Stimulated activated naive CD8-positive, alpha-beta T cell treated with anti-CD3 and anti-CD28 coated beads, Interleukin-15, amount 100 ng/mL, for 72 hours (primary cell): ENCODE measurements at regions not wholly inside any gene's neighbourhood (a gene's known extent, or its start where the extent isn't known, plus 50 kb on each side); places are given as distances from the start of the nearest gene placed in this dataset.
"Not testable (repeated sequence)": the region's sequence is repeated elsewhere in the genome, so short reads cannot be mapped to it uniquely, and the experiment has no call there.

Source experiments
- ATAC-seq: fragments of 150-1000 bp; cut with Tn5 transposase; 2 replicates; pipeline ENCODE4 v1.10.0; 2021; ENCODE audit warnings: mild to moderate bottlenecking, moderate library complexity
- DNase-seq, 2 donors: peaks; one replicate each; pipeline ENCODE4 v3.0.0; 2021 to 2022
- H3K27ac Mint-ChIP-seq, 2 donors: one replicate each; pipeline ENCODE4 v1.8.0; 2022; ENCODE audit warnings: mild to moderate bottlenecking in 2 of 2, mixed read lengths in 2 of 2, moderate library complexity in 2 of 2
- H3K27me3 Mint-ChIP-seq: one replicate; pipeline ENCODE4 v1.8.0; 2022; ENCODE audit warnings: mixed read lengths
- H3K4me1 Mint-ChIP-seq: one replicate; pipeline ENCODE4 v1.8.0; 2022; ENCODE audit warnings: mild to moderate bottlenecking, mixed read lengths
- H3K4me3 Mint-ChIP-seq, 2 donors: one replicate each; pipeline ENCODE4 v1.8.0; 2022; ENCODE audit warnings: mild to moderate bottlenecking in 2 of 2, mixed read lengths in 2 of 2, moderate library complexity in 1 of 2
- H3K9me3 Mint-ChIP-seq, 2 donors: one replicate each; pipeline ENCODE4 v1.8.0; 2022; ENCODE audit warnings: mixed read lengths in 2 of 2

GRCh38 chr6:144482142-144482541, 197.0 kb downstream of the UTRN start:
- Mint-ChIP-seq H3K9me3 (no peaks in the 10 kb centered on the region), H3K4me3 (no peak overlapping the region), H3K27ac (no peak overlapping the region), H3K27me3 (no peaks in the 10 kb centered on the region), H3K4me1 (peaks cover 15% of the 10 kb centered on the region)
- DNase-seq (peak; percentile 36 to 63), ATAC-seq (peak; percentile 82)

DNA sequence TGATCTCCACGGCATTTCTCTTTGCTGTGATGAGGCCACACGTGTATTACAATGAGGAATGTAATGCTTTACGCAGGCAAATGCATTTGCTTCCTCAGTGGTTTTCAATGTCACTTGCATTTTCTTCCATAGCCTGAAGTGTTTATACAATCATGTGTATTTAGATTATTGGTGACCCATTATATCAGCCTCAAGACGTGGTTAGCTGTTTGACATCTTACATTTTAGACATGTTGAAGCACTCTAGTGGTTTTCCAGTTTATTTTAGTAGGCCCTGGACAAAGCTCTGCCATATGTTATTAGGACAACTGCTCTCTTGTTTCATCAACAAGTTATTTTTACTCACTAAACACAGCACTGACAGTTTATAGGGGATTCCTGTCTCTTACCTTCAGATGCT, 200.4 kb downstream of the UTRN start:
- DNase-seq (no peak), ATAC-seq (no peak)
- Mint-ChIP-seq H3K27me3 (no peaks in the 10 kb centered on the region), H3K27ac (no peak overlapping the region), H3K4me1 (peaks cover 15% of the 10 kb centered on the region), H3K4me3 (no peak overlapping the region), H3K9me3 (no peaks in the 10 kb centered on the region)

DNA sequence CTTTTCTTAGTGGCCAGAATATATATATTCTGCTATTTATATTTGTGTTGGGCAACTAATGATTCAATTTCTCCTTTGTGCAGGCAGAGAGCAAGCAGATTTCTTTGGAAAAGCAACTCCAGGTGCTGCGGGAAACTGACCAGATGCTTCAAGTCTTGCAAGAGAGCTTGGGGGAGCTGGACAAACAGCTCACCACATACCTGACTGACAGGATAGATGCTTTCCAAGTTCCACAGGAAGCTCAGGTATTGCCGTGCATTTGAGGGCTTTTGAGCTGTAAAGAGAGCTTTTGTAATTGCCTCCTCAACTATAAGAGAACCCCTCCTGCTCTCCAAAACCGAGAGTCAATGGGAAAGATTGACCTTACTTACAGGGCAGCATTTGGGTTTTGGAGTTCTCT, 203.5 kb downstream of the UTRN start:
- no peak for ATAC-seq
- H3K27me3 Mint-ChIP-seq, result no peaks in the 10 kb centered on the region

DNA sequence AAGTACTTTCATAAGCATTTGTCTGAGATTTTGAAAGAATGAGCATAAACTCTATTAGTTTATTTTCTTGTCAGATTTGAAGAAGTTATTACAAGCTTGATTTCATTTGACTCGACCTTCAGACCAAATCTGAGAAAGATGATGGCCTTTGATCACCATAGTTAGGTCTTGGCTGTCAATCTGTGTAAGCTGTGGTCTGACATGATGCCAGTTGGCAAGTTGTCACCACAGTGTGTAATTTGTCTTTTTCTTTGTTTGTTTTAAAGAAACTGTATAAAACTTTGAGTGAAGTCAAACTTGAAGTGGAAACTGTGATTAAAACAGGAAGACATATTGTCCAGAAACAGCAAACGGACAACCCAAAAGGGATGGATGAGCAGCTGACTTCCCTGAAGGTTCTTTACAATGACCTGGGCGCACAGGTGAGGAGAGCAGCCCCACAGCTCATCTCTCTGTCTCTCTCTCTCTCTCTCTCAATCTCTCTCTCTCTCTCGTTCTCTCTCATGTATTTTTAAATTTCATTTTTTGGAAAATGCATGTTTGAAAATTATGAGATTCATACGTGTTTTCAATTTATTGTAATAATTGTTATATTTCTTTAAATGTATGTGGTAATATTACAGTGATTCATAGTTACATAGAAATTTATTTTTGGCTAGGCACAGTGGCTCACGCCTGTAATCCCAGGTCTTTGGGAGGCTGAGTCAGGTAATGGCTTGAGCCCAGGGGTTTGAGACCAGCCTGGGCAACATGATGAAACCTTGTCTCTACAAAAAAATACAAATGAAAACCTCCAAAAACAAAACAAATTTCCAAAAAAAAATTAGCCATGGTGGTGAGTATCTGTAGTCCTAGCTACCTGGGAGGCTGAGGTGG, 208.1 kb downstream of the UTRN start:
- no peak overlapping the region for H3K27ac Mint-ChIP-seq
- H3K4me3 Mint-ChIP-seq, result no peak overlapping the region
- no peaks in the 10 kb centered on the region for H3K9me3 Mint-ChIP-seq
- no peak for DNase-seq
- peaks cover 12% of the 10 kb centered on the region for H3K4me1 Mint-ChIP-seq
- ATAC-seq, result no peak
- H3K27me3 Mint-ChIP-seq, result no peaks in the 10 kb centered on the region

More for the DNA sequence above, 203.5 kb downstream of the UTRN start:
- no peak for DNase-seq
- Mint-ChIP-seq H3K4me3 (no peak overlapping the region), H3K27ac (no peak overlapping the region), H3K4me1 (no peaks in the 10 kb centered on the region), H3K9me3 (no peaks in the 10 kb centered on the region)

DNA sequence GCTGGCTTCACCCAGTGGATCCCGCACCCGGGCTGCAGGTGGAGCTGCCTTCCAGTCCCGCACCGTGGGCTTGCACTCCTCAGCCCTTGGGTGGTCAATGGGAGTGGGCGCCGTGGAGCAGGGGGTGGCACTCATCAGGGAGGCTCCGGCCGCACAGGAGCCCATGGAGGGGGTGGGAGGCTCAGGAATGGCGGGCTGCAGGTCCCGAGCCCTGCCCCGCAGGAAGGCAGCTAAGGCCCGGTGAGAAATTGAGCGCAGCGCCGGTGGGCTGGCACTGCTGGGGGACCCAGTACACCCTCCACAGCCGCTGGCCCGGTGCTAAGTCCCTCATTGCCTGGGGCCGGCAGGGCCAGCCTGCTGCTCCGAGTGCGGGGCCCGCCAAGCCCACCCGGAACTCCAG, 209.9 kb downstream of the UTRN start:
- not testable (repeated sequence) for H3K9me3 Mint-ChIP-seq, H3K27ac Mint-ChIP-seq, ATAC-seq, DNase-seq, H3K4me3 Mint-ChIP-seq, H3K27me3 Mint-ChIP-seq
- H3K4me1 Mint-ChIP-seq, result peaks cover 12% of the 10 kb centered on the region

GRCh38 chr6:144497650-144498049, 212.5 kb downstream of the UTRN start:
- DNase-seq, result no peak
- H3K27ac Mint-ChIP-seq, result no peak overlapping the region
- H3K27me3 Mint-ChIP-seq, result no peaks in the 10 kb centered on the region
- peaks cover 19% of the 10 kb centered on the region for H3K4me1 Mint-ChIP-seq
- no peak overlapping the region for H3K4me3 Mint-ChIP-seq
- ATAC-seq, result no peak
- H3K9me3 Mint-ChIP-seq, result no peaks in the 10 kb centered on the region

GRCh38 chr6:144500892-144501291, 215.8 kb downstream of the UTRN start:
- Mint-ChIP-seq H3K9me3 (peaks cover 19 to 20% of the 10 kb centered on the region in 2 donors), H3K27ac (no peak overlapping the region), H3K27me3 (no peaks in the 10 kb centered on the region), H3K4me3 (no peak overlapping the region), H3K4me1 (peaks cover 19% of the 10 kb centered on the region)
- no peak for DNase-seq
- peak; percentile 68 for ATAC-seq

- Mint-ChIP-seq H3K4me1 (peaks cover 12% of the 10 kb centered on the region), H3K9me3 (peaks cover 22 to 33% of the 10 kb centered on the region in 2 donors)
- DNase-seq, H3K27ac Mint-ChIP-seq, H3K4me3 Mint-ChIP-seq, ATAC-seq, H3K27me3 Mint-ChIP-seq: not testable (repeated sequence)
Observed at GRCh38 chr6:144505214-144505613, 220.1 kb downstream of the UTRN start.

DNA sequence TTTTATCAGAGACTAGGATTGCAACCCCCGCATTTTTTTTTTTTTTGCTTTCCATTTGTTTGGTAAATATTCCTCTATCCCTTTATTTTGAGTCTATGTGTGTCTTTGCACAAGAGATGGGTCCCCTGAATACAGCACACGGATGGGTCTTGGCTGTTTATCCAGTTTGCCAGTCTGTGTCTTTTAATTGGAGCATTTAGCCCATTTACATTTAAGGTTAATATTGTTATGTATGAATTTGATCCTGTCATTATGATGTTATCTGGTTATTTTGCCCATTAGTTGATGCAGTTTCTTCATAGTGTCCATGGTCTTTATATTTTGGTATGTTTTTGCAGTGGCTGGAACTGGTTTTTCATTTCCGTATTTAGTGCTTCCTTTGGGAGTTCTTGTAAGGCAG, 220.9 kb downstream of the UTRN start:
- H3K9me3 Mint-ChIP-seq, result peaks cover 22 to 33% of the 10 kb centered on the region in 2 donors
- not testable (repeated sequence) for ATAC-seq, H3K27ac Mint-ChIP-seq, H3K27me3 Mint-ChIP-seq, H3K4me1 Mint-ChIP-seq, DNase-seq, H3K4me3 Mint-ChIP-seq

DNA sequence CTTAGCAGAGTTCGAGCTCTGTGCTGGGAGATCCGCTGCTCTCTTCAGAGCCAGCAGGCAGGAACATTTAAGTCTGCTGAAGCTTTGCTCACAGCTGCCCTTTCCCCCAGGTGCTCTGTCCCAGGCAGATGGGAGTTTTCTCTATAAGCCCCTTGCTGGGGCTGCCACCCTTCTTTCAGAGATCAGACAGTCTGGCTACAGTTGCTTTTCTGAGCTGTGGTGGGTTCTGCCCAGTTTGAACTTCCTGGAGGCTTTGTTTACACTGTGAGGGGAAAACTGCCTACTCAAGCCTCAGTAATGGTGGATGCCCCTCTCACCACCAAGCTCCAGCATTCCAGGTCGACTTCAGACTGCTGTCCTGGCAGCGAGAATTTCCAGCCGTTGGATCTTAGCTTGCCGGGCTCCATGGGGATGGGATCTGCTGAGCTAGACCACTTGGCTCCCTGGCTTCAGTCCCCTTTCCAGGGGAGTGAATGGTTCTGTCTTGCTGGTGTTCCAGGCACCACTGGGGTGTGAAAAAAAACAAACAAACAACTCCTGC, 222.7 kb downstream of the UTRN start:
- not testable (repeated sequence) for H3K4me3 Mint-ChIP-seq, H3K27ac Mint-ChIP-seq

DNA sequence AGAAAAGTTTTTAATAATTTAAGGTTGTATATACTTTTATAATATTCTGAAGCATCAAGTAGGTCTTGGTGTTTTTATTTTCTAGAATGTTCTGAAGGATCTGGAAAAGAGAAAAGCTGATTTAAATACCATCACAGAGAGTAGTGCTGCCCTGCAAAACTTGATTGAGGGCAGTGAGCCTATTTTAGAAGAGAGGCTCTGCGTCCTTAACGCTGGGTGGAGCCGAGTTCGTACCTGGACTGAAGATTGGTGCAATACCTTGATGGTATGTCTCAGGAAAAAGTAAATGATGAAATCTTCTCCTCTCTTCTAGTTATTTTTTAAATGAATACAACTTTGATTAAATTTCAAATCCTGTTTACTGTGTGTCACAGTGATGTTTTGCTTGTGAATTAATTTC, 225.7 kb downstream of the UTRN start:
- DNase-seq, result no peak
- ATAC-seq, result no peak
- Mint-ChIP-seq H3K27me3 (no peaks in the 10 kb centered on the region), H3K27ac (no peak overlapping the region), H3K4me3 (no peak overlapping the region), H3K4me1 (peaks cover 6% of the 10 kb centered on the region), H3K9me3 (peaks cover 3 to 13% of the 10 kb centered on the region in 2 donors)

More for the DNA sequence above, 222.7 kb downstream of the UTRN start:
- peaks cover 20 to 33% of the 10 kb centered on the region in 2 donors for H3K9me3 Mint-ChIP-seq
- not testable (repeated sequence) for H3K4me1 Mint-ChIP-seq, H3K27me3 Mint-ChIP-seq, DNase-seq, ATAC-seq

DNA sequence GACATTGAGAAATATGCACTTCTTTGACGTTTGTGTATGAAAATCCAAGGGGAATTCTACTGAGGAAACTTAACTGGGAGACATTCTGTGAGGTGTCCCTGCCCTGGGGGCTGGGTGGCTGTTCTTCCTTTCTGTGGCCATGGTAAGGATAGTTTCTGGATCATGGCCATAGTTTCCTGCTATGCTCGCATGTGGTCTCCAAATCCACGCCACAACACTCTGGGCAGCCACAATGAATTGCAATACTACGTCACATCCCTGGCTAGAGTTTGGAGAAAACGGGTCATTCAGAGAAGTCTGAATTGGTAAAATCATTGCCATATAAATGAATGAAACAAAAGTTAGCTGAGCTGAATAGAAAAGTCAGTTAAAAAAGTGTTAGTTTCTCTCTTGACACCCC, 230.6 kb downstream of the UTRN start:
- no peaks in the 10 kb centered on the region for H3K9me3 Mint-ChIP-seq
- no peaks in the 10 kb centered on the region for H3K4me1 Mint-ChIP-seq
- no peaks in the 10 kb centered on the region for H3K27me3 Mint-ChIP-seq
- H3K4me3 Mint-ChIP-seq, result no peak overlapping the region
- H3K27ac Mint-ChIP-seq, result no peak overlapping the region
- DNase-seq, result no peak
- ATAC-seq, result no peak

DNA sequence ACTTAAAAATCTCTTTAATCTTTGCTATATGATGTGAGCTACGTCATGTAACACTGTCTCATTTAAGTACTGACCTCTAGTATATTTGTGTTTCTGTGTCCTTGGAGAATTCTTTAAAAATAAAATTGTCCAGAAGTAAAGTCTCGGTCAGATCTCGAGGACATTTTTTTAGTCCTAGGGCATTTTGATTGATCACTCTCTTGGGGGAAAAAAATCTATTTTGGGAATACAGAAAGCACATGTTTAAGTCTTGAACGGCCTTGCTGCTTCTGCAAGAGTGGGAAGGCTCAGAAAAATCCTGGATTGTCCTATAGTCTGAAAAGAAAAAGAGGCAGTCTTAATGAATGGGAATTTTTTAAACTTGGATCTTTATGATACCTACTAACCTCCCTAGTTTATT, 234.3 kb downstream of the UTRN start:
- no peaks in the 10 kb centered on the region for H3K27me3 Mint-ChIP-seq
- H3K9me3 Mint-ChIP-seq, result no peaks in the 10 kb centered on the region

GRCh38 chr6:144528743-144529425, 243.7 kb downstream of the UTRN start:
- ATAC-seq (no peak), DNase-seq (no peak)
- H3K4me1 Mint-ChIP-seq, result peaks cover 7% of the 10 kb centered on the region
- H3K4me3 Mint-ChIP-seq, result no peak overlapping the region
- no peaks in the 10 kb centered on the region for H3K27me3 Mint-ChIP-seq
- peak overlapping the region in 1 of 2 donors; percentile 13 for H3K27ac Mint-ChIP-seq
- H3K9me3 Mint-ChIP-seq, result no peaks in the 10 kb centered on the region

More for the DNA sequence above, 234.3 kb downstream of the UTRN start:
- no peak overlapping the region for H3K27ac Mint-ChIP-seq
- no peak overlapping the region for H3K4me3 Mint-ChIP-seq
- DNase-seq (no peak), ATAC-seq (no peak)
- no peaks in the 10 kb centered on the region for H3K4me1 Mint-ChIP-seq

DNA sequence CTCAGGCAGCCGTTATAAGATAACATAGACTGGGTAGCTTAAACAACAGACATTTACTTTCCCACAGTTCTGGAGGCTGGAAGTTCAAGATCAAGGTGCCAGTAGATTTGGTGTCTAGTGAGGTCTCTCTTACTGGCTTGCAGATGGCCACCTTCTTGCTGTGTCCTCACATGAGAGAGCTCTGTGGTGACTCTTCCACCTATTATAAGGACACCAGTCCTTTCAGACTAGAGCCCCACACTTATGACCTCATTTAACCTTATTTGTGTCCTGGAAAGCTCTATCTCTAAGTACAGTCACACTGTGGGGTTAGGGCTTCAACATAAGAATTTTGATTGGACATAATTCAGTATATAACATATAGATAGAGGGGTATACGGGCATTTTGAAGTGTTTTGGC, 245.0 kb downstream of the UTRN start:
- Mint-ChIP-seq H3K4me3 (no peak overlapping the region), H3K27me3 (no peaks in the 10 kb centered on the region)
- DNase-seq, result no peak

GRCh38 chr6:144532238-144532637, 247.1 kb downstream of the UTRN start:
- not testable (repeated sequence) for H3K9me3 Mint-ChIP-seq, H3K4me1 Mint-ChIP-seq, ATAC-seq, H3K27me3 Mint-ChIP-seq, DNase-seq, H3K27ac Mint-ChIP-seq, H3K4me3 Mint-ChIP-seq

More for the DNA sequence above, 245.0 kb downstream of the UTRN start:
- no peaks in the 10 kb centered on the region for H3K9me3 Mint-ChIP-seq
- ATAC-seq, result no peak
- peaks cover 7% of the 10 kb centered on the region for H3K4me1 Mint-ChIP-seq
- no peak overlapping the region for H3K27ac Mint-ChIP-seq
